Upper lobe of left lung (tissue), 6 donors: ENCODE measurements at regions not wholly inside any gene's neighbourhood (a gene's known extent, or its start where the extent isn't known, plus 50 kb on each side); places are given as distances from the start of the nearest gene placed in this dataset.

Experiments used
- ATAC-seq, 2 donors: fragments of 200-7000 bp; cut with Tn5 transposase; one replicate each; pipeline ENCODE4 v1.9.1; 2022; ENCODE audit warnings: mild to moderate bottlenecking in 2 of 2, moderate library complexity in 2 of 2; ENCODE audit not compliant: low FRiP score in 2 of 2
- DNase-seq, 2 donors: peaks; one replicate each; pipeline ENCODE4 v3.0.0-alpha.2; 2019 to 2020
- H3K27ac ChIP-seq, 4 donors: fragments of 200-600 bp; sonication (generic); one replicate each; pipeline ENCODE4 v1.5.1; 2016 to 2019
- H3K27me3 ChIP-seq, 4 donors: fragments of 200-600 bp; sonication (generic); one replicate each; pipeline ENCODE4 v1.5.1; 2017 to 2019
- H3K36me3 ChIP-seq, 4 donors: fragments of 200-600 bp; sonication (generic); one replicate each; pipeline ENCODE4 v1.5.1; 2016 to 2019
- H3K4me1 ChIP-seq, 4 donors: fragments of 200-600 bp; sonication (generic); one replicate each; pipeline ENCODE4 v1.5.1; 2018 to 2019
- H3K4me3 ChIP-seq, 4 donors: fragments of 200-600 bp; sonication (generic); one replicate each; pipeline ENCODE4 v1.5.1; 2017 to 2019; ENCODE audit warnings: mild to moderate bottlenecking in 2 of 4, moderate library complexity in 1 of 4
- H3K9me3 ChIP-seq, 4 donors: fragments of 200-600 bp; sonication (generic); one replicate each; pipeline ENCODE4 v1.5.1; 2018 to 2019
- EP300 ChIP-seq, 4 donors: sonication (generic); formaldehyde crosslinking; IDR thresholded peaks; one replicate each; pipeline ENCODE4 v1.5.1; 2017; ENCODE audit warnings: antibody characterized with exemption in 4 of 4, control low read depth in 2 of 4
- POLR2A ChIP-seq, 4 donors: fragments of 450-650 bp; IDR thresholded peaks; one replicate each; pipeline ENCODE4 v1.5.1; 2016 to 2017; ENCODE audit warnings: antibody characterized with exemption in 4 of 4, mild to moderate bottlenecking in 2 of 4
- POLR2AphosphoS5 ChIP-seq, 2 donors: sonication (generic); formaldehyde crosslinking; IDR thresholded peaks; one replicate each; pipeline ENCODE4 v1.5.1; 2017; ENCODE audit warnings: antibody characterized with exemption in 2 of 2
- WGBS, 2 donors: methylation state at CpG; one replicate each; pipeline ENCODE4 v1.1.5; 2017 to 2018; 5-methylcytosine and 5-hydroxymethylcytosine counted together
- TF ChIP-seq, protein P1 (sequence below), 6 experiments: fragments of 450-650 bp in 4 of 6; fragments of 200-600 bp in 2 of 6; sonication (generic) in 2 of 6; IDR thresholded peaks; one replicate each; pipeline ENCODE4 v1.5.1; 2016 to 2019; ENCODE audit warnings: antibody characterized with exemption in 6 of 6
- donor health status: DM: no; HTN: no; CAD: no; lungs with moderate emphysema.
- donor health status: DM: no; HTN: yes; CAD: no; lungs with severe emphysema.

DNA sequence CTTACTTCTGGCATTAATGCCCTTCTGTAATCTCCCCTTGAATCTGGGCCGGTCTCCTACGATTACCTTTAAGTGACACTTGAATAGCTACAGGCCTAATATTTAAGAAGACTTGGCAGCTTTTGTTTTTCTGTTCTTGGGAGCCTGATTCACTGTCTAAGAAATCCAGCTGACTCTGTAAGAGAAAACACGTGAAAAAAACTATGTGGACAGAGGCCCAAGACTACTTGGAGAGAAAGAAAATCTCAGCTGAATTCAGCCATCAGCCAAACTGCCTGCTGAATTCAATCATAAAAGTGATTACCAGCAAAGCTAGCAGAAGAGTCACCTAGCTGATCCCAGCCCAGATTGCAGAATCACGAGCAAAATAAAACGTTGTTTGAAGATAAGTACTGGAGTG is 521.2 kb downstream of the MID1IP1 start:
- H3K4me1 ChIP-seq, result peaks cover 0 to 7% (median 0%) of the 10 kb centered on the region in 4 donors
- H3K27ac ChIP-seq, result no peak overlapping the region
- H3K27me3 ChIP-seq, result no peaks in the 10 kb centered on the region
- no peaks in the 10 kb centered on the region for H3K36me3 ChIP-seq
- ATAC-seq (no peak), DNase-seq (no peak)
- no peak overlapping the region for H3K4me3 ChIP-seq
- no peaks in the 10 kb centered on the region for H3K9me3 ChIP-seq
- WGBS, 2 donors, result 67 to 70% methylated on average over 5 of the region's 5 CpGs
- TF ChIP-seq EP300 (IDR thresholded peaks at IDR 0.05) (no peak), POLR2A (IDR thresholded peaks at IDR 0.05) (no peak), POLR2AphosphoS5 (IDR thresholded peaks at IDR 0.05) (no peak)
- TF ChIP-seq, protein P1, sequence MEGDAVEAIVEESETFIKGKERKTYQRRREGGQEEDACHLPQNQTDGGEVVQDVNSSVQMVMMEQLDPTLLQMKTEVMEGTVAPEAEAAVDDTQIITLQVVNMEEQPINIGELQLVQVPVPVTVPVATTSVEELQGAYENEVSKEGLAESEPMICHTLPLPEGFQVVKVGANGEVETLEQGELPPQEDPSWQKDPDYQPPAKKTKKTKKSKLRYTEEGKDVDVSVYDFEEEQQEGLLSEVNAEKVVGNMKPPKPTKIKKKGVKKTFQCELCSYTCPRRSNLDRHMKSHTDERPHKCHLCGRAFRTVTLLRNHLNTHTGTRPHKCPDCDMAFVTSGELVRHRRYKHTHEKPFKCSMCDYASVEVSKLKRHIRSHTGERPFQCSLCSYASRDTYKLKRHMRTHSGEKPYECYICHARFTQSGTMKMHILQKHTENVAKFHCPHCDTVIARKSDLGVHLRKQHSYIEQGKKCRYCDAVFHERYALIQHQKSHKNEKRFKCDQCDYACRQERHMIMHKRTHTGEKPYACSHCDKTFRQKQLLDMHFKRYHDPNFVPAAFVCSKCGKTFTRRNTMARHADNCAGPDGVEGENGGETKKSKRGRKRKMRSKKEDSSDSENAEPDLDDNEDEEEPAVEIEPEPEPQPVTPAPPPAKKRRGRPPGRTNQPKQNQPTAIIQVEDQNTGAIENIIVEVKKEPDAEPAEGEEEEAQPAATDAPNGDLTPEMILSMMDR (IDR thresholded peaks at IDR 0.05), result no peak

DNA sequence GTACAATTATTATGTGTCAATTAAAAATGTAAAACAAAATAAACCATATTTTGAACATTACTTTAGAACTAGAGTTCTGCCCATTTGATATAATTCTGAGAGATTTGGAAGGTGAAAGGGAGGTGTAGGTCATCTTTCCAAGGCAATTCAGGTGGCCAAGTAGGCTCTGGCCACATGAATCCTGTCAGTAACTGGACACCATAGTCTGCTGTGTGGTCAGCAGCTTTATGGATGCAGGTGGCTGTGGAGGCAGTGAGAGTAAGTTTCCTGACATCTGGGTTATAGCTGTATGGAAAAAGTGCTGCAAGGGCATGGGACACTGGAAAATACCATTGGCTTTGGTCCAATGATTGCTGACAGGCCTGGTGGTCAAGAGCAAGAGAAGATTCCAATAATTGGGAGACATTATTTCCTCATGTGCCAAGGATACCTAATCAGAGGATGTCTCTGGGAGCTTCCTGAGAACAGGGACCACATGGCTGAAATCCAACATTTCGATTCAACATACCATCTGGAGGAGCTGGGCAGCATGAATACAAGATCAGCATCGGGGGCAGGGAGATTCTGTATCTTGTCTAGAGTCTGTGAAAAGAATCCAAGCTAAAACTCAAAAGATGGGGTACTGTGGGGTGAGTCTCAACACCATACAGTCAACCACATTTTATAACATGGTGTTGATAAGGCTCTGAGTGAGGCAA is 523.1 kb downstream of the MID1IP1 start:
- no peak overlapping the region for H3K27ac ChIP-seq
- TF ChIP-seq POLR2A (IDR thresholded peaks at IDR 0.05) (no peak), EP300 (IDR thresholded peaks at IDR 0.05) (no peak), POLR2AphosphoS5 (IDR thresholded peaks at IDR 0.05) (no peak)
- TF ChIP-seq, protein P1 (IDR thresholded peaks at IDR 0.05), result no peak
- peaks cover 0 to 7% (median 0%) of the 10 kb centered on the region in 4 donors for H3K4me1 ChIP-seq
- no peaks in the 10 kb centered on the region for H3K9me3 ChIP-seq
- DNase-seq (no peak), ATAC-seq (no peak)
- H3K4me3 ChIP-seq, result no peak overlapping the region
- 54 to 72% methylated on average over 2 of the region's 2 CpGs for WGBS, 2 donors
- H3K27me3 ChIP-seq, result no peaks in the 10 kb centered on the region
- H3K36me3 ChIP-seq, result no peaks in the 10 kb centered on the region

DNA sequence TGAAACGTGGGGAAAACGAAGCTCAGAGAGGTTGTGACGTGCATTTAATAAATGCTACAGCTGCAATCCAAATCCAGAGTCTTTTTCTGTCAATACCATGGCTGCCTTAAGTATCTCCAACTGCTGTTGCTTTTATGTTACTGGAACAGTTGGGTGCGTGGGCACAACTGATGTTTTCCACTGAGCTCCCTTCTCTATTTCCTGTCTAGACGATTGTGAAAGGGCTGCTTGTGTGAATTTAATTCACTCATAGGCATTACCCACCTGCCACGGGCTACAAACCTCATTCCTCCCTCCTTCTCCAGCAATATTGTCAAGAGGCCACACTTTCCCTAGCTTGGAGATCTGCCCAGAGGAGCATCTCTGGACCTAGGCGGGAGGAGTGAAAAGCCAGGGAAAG is 526.0 kb downstream of the MID1IP1 start:
- WGBS, 2 donors, result 66 to 76% methylated on average over 6 to 7 of the region's 7 CpGs
- TF ChIP-seq EP300 (IDR thresholded peaks at IDR 0.05) (no peak), POLR2A (IDR thresholded peaks at IDR 0.05) (no peak), POLR2AphosphoS5 (IDR thresholded peaks at IDR 0.05) (no peak)
- TF ChIP-seq, protein P1 (IDR thresholded peaks at IDR 0.05), result no peak
- Histone ChIP-seq H3K36me3 (no peaks in the 10 kb centered on the region), H3K4me1 (peaks cover 0 to 7% (median 0%) of the 10 kb centered on the region in 4 donors), H3K27ac (no peak overlapping the region), H3K27me3 (no peaks in the 10 kb centered on the region), H3K9me3 (no peaks in the 10 kb centered on the region), H3K4me3 (no peak overlapping the region)
- ATAC-seq (no peak), DNase-seq (no peak)

DNA sequence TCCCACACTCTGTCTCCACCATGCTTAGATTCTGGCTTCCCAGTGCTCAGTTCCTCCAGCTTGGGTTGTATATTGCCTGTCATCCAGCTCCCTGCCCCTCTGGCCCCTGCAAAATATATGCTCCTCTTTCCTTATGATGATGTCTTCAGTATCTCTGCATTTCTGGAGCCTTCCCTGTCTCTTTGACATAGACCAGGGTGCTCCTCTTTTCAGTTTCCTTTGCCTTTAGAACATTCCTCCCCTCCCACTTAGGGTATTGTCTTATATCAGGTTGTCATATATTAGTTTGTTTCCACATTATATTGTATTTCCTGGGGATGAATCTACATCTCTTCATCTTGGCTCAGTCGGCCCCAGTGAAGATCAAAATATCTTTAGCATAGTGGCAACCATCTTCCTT is 526.4 kb downstream of the MID1IP1 start:
- H3K27me3 ChIP-seq, result no peaks in the 10 kb centered on the region
- WGBS, 2 donors, result 64 to 72% methylated on average over 1 of the region's 1 CpG
- H3K36me3 ChIP-seq, result no peaks in the 10 kb centered on the region
- peaks cover 0 to 7% (median 0%) of the 10 kb centered on the region in 4 donors for H3K4me1 ChIP-seq
- no peak overlapping the region for H3K27ac ChIP-seq
- no peaks in the 10 kb centered on the region for H3K9me3 ChIP-seq
- TF ChIP-seq, protein P1 (IDR thresholded peaks at IDR 0.05), result no peak
- TF ChIP-seq EP300 (IDR thresholded peaks at IDR 0.05) (no peak), POLR2A (IDR thresholded peaks at IDR 0.05) (no peak), POLR2AphosphoS5 (IDR thresholded peaks at IDR 0.05) (no peak)
- ATAC-seq (no peak), DNase-seq (no peak)
- no peak overlapping the region for H3K4me3 ChIP-seq

DNA sequence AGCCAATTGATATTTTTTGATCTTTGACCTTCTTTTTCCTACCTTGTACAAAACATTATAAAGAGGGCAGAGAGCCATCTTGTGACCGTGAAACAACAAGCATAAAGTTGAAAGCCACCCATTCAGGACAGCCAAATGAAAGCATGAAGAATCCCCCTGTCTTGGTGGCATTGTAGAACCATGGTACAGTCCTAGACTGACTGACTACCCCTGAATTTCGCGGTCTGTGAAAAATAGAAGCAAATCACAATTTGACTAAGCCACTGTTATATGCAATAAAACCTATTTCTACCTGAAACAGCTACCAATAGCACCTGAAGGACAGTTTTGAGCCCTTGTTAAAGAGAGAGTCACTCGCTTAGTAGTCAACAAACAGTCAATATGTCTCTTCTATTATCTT is 527.4 kb downstream of the MID1IP1 start:
- DNase-seq (no peak), ATAC-seq (no peak)
- no peak overlapping the region for H3K27ac ChIP-seq
- WGBS, 2 donors, result 74 to 93% methylated on average over 4 of the region's 4 CpGs
- no peak overlapping the region for H3K4me3 ChIP-seq
- H3K4me1 ChIP-seq, result peaks cover 0 to 7% (median 0%) of the 10 kb centered on the region in 4 donors
- TF ChIP-seq, protein P1 (IDR thresholded peaks at IDR 0.05), result no peak
- TF ChIP-seq POLR2A (IDR thresholded peaks at IDR 0.05) (no peak), POLR2AphosphoS5 (IDR thresholded peaks at IDR 0.05) (no peak), EP300 (IDR thresholded peaks at IDR 0.05) (no peak)
- no peaks in the 10 kb centered on the region for H3K36me3 ChIP-seq
- H3K9me3 ChIP-seq, result no peaks in the 10 kb centered on the region
- no peaks in the 10 kb centered on the region for H3K27me3 ChIP-seq
